HG02571 (cell line): ENCODE measurements at regions not wholly inside any gene's neighbourhood (a gene's known extent, or its start where the extent isn't known, plus 50 kb on each side); places are given as distances from the start of the nearest gene placed in this dataset.

Experiments used
- ATAC-seq: cut with Tn5 transposase; IDR thresholded peaks from one replicate; pipeline ENCODE4 v1.9.1; 2021; ENCODE audit warnings: mild to moderate bottlenecking, moderate library complexity; ENCODE audit not compliant: unreplicated experiment

DNA sequence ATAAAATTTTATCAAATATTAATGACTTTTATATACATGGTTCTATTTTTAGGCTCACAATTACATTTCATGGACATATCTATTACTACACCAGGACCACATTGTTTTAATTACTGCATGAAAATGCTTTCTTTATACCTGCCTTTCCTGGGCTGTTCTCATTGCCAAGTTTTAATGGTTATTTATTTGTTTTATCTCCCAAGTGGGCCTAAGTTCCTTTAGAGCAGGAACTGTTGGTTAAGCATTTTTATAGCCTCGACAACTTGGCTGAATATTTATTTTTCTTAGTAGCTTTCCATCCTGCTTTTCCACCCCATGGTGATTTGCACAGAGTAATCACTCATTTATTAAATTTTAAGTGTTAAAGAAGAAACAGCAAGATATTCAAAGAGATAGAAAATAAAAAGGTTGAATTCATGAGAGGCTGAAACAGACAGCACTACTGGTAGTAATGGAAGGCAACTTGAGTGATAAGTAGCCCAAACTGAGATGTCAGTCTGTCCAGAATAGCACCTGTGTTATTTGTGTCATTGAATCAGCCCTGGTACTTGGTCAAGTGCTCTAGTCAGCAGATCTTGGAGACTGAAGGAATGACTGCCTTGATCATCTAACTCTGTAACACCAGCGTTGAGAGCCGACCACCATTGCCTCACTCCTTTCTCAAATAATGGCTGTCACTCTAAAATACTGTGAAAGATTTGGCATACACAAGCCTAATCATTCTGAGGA is 119.1 kb upstream of the EGLN3 start:
- no peak for ATAC-seq

DNA sequence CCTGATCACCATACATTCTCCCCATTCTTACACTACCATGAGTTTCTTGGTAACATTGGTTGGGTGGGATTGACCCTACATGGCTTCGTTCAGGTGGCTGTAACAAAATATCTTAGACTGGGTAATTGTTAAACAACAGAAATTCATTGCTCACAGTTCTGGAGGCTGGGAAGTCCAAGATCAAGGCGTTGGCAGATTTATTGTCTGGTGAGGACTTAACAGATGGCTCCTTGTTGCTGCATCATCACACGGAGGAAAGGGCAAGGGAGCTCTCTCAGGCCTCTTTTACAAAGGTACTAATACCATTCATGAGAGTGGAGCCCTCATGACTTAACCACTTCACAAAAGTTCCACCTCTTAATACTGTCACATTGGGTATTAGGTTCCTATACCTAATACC is 116.7 kb upstream of the EGLN3 start:
- no peak for ATAC-seq

DNA sequence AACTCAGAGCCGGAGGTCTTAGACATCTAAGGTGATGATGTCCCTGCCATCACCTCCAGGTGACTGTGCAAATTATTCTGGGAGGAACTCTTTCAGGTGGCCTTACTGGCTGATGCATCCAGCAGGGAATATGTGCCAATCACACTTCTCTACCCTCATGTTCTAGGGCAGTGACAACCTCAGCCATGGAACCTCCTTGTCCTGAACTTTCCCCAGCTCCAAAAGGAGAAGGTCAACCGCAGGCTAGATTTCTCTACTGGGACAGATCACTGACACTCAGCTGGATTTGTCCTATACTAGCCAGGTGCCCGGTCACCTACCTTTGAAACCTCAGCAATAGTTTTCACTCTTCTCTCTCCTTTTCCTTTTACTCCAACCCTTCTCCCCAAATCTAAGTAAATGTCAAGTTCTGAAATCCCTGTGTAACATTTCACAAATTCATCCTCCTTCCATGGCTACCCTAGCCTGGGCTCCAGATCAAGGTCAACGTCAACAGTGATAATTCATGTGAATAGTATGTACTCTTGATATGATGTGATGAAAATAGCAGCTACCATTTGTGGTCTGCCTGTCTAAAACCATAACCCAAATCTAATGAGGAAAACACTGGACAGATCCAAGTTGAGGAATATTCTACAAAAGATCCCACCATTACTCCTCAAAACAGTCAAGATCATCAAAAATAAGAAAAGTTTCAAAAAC is 115.0 kb upstream of the EGLN3 start:
- no peak for ATAC-seq

DNA sequence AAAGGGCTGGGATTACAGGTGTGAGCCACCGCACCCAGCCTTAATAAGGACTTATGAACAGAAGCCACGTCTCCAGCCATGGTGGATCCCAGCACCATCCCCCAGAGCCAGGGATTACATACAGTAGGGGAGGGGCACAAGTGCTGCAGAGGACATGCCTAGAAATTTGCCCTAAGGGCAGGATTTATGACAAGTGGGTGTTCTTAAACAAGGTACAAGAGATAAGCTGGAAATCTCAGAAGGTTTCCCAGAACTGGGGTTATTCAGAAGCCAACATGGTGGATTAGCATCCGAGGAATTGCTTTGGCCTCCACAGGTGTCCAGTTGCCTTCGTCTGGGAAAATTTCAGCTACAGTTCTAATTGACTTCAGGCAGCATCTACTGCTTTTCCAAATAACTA is 114.4 kb upstream of the EGLN3 start:
- no peak for ATAC-seq

GRCh38 chr14:34064349-34064748 is 113.5 kb upstream of the EGLN3 start:
- ATAC-seq, result no peak

- no peak for ATAC-seq
These were observed 112.7 kb upstream of the EGLN3 start for GRCh38 chr14:34063470-34064164.

DNA sequence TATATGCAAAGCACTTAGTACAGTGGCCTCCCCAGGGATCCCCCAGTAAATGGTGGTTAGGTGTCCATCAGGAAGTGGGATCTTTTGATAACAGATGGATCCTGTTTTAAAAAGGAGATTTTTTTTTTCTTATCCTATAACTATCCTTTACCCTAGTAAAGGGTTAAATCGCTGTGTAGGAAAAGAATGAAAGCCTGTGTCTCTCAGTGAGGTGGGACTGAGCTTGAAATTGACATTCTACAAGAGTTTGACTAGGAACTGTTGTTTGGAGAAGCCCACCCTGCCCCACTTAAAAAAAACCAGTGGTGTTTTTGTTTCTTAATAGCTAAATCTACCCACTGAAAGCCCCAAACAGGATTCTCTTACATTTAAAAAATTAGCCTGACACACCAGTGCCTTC is 112.2 kb upstream of the EGLN3 start:
- ATAC-seq, result no peak

DNA sequence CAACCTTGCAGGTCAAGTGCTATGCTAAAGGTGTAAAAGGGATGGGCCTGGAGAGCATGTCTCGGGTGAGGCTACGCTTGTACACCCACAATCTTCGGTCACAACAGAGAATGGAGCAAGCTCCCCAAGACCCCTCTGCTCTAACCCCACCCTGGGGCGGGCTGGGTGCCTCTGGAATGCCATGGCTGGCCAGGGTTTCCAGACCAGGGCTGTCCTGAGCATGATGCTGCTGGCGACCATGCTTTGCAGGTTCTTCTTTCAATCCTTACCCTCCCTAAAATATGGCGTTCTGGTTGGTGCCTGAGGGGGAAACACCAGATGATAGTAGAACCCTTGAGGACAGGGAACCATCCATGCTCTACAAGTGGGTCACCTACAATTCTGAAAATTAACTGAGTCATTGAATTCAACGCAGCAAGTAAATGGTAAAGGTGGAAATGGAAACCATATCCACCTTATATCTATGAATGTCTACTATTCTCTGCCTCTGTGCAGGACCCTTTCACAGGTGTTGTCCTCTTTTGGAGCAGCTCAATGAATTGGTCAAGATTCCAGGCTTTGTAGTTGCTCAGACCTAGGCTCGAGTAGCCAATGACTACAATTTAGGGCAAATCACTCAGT is 111.6 kb upstream of the EGLN3 start:
- ATAC-seq, result no peak

GRCh38 chr14:34060651-34060999 is 109.8 kb upstream of the EGLN3 start:
- peak; percentile 23 for ATAC-seq

GRCh38 chr14:34059925-34060650 is 109.2 kb upstream of the EGLN3 start:
- peak; percentile 80 for ATAC-seq

DNA sequence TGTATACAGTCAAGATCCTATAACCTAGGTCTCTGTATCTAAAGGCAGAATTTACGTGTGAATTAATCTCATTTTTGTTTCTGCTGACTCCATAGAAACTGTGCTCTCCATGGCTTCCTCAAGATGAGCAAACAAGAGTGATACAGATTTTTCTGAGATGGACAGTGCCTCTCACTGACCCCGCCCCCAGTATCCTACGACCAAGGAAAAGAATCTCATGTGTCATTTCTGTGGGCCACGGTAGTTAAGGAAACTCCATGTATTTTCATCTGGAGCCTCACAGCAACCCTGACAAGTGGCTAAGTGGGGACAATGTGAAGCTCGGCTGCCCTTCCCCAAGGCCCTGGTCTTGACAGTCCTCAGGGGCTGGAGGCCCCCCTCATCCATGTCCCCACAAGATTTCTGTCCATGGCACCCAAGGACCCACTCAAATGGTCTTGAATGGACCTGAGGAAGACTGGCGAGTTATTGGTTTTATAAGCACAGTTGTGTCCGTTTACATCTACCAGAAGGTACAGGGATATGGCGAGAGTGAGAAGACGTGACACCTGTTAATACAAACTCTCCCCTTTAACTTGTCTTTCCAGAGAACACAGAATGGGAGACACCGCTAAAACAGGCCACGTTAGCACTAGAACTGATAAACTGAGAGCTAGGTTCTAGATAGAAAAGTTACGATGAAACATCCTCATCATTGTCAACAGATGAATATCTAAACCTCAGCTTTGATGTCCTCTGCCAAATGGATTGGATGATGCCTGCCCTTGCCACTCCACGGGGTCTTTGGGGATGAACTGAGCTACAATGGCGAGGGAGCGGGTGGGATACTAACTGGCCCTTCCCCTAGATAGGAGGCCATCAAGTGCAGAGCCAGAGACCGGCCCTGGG is 108.4 kb upstream of the EGLN3 start:
- no peak for ATAC-seq

DNA sequence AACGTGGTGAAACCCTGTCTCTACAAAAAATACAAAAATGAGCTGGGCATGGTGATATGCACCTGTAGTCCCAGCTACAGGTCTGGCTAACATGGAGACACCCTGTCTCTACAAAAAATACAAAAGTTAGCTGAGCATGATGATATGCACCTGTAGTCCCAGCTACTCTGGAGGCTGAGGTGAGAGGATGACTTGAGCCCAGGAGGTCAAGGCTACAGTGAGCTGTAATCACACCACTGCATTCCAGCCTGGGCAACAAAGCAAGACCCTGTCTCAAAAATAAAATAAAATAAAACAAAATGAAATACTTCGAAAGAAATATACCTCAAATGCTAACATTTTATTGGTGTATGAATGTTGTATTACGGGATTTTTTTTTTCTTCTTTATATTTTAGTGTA is 107.6 kb upstream of the EGLN3 start:
- ATAC-seq, result no peak

- ATAC-seq, result no peak
These were observed 105.2 kb upstream of the EGLN3 start for GRCh38 chr14:34056046-34056445.

DNA sequence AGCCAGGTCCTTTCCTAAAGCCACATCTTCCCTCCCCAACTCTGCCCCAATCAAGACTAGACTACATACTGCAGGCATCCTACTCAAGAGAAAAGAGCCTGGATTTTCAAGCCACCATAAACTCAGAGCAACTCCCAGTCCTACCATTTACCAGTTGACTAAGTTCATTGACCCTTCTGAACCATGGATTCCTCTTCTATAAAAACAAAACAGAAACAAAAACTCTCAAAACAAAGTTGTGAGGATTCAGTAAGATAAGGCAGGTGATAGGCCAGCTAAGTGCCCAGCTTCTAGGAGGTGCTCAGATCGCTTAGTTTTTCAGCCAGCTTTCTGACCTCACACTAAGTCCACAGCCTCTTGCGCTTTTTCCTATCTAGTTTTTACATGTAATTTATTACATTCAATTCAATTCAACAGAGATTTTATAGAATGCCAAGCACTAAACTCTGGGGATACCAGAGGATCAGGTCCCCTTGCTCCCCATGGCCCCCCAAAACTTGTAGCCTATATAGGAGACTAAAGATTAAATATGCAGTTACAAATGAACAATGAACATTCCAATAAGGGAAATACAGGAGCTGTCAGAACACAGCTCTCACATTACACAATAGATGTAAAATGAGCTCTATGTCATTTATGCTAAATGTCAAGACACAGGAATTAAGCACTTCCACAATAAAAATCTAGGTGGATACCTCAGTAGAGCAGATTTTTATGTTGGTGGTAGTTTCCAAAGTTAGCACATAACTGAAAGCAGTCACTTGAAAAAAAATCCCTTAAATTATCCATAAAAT is 104.5 kb upstream of the EGLN3 start:
- no peak for ATAC-seq

GRCh38 chr14:34053666-34054065 is 102.8 kb upstream of the EGLN3 start:
- no peak for ATAC-seq

GRCh38 chr14:34052658-34053014 is 101.8 kb upstream of the EGLN3 start:
- no peak for ATAC-seq

DNA sequence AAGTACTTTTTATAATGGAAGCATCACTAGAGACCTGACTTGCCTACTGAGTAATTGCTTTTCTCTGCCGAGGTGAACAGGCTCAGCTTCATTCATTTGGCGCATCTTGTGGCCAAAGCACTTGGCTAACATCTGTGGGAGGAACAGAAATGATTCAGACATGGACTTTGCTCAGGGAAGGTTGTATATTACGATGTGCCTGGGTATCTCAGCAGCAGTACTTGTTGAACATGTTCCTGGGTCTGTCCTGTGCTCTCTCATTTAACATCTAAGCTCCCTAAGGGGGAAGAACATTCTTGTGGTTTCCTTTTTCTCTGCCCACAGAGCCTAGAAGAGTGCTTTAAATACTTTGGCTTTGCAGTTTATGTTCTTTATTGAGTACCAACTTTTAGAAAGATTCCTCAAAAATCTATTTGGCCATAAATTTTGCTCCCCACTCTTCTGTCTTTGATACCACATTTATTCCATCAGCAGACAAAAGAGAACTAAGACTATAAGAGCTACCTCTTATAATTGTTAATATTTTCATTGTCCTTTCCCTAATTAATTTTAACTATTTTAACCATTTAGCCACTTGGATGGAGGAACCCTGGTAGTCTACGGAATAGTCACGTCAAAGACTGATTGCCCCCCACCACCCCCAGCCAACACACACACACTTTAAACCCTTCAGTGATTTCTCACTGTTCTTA is 101.2 kb upstream of the EGLN3 start:
- ATAC-seq, result peak; percentile 50

DNA sequence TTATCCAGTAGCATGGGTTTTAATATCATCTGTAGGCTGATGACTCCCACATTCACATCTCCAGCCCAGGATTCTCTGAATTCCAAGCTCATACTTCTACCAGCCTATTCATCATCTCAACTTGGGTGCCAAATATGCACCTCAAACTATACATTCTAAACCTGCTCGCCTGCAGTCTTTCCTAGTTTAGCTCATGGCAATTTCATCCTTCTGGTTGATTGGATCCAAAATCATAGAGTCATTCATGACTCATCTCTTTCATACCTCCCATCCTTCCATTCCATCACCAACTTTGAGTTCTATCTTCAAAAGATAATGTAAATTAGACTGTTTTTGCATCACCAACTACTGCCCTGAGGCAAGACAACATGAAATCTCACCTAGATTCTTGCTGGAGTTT is 99.7 kb upstream of the EGLN3 start:
- no peak for ATAC-seq

- no peak for ATAC-seq
These were observed 98.9 kb upstream of the EGLN3 start for GRCh38 chr14:34049790-34050189.
